Mesothelial cell of epicardium (in vitro differentiated cells): ENCODE measurements at regions not wholly inside any gene's neighbourhood (a gene's known extent, or its start where the extent isn't known, plus 50 kb on each side); places are given as distances from the start of the nearest gene placed in this dataset.
"Not testable (repeated sequence)": the region's sequence is repeated elsewhere in the genome, so short reads cannot be mapped to it uniquely, and the experiment has no call there.

Experiments used
- DNase-seq, 2 experiments: peaks; one replicate each; pipeline ENCODE4 v3.0.0; 2021; ENCODE audit warnings: low spot score in 2 of 2; ENCODE audit not compliant: unreplicated experiment in 2 of 2
- H3K27ac Mint-ChIP-seq: 2 replicates; pipeline ENCODE4 v1.8.0; 2021; ENCODE audit warnings: mixed read lengths
- H3K27me3 Mint-ChIP-seq: 2 replicates; pipeline ENCODE4 v1.8.0; 2021; ENCODE audit warnings: low read depth, mixed read lengths
- H3K36me3 Mint-ChIP-seq: 2 replicates; pipeline ENCODE4 v1.8.0; 2021; ENCODE audit warnings: mixed read lengths
- H3K4me1 Mint-ChIP-seq: 2 replicates; pipeline ENCODE4 v1.8.0; 2021; ENCODE audit warnings: mixed read lengths
- H3K4me3 Mint-ChIP-seq: 2 replicates; pipeline ENCODE4 v1.8.0; 2021; ENCODE audit warnings: mild to moderate bottlenecking, moderate library complexity, mixed read lengths
- H3K9me3 Mint-ChIP-seq: 2 replicates; pipeline ENCODE4 v1.8.0; 2021; ENCODE audit warnings: mixed read lengths
- CTCF ChIP-seq: fragments of 200-600 bp; sonication (generic); IDR thresholded peaks from one replicate; pipeline ENCODE4 v1.5.0; 2021; ENCODE audit warnings: antibody characterized with exemption; ENCODE audit not compliant: unreplicated experiment

- Mint-ChIP-seq H3K4me3 (no peak overlapping the region), H3K4me1 (no peaks in the 10 kb centered on the region), H3K27me3 (peaks cover 16% of the 10 kb centered on the region), H3K36me3 (no peaks in the 10 kb centered on the region), H3K9me3 (peaks cover 22% of the 10 kb centered on the region), H3K27ac (no peak overlapping the region)
- no peak for DNase-seq
- no peak for TF ChIP-seq CTCF
These were observed 131.1 kb downstream of the MTERF1 start for GRCh38 chr7:91749418-91749817.

GRCh38 chr7:91750091-91750490 lies 130.4 kb downstream of the MTERF1 start:
- peaks cover 14% of the 10 kb centered on the region for H3K27me3 Mint-ChIP-seq
- H3K9me3 Mint-ChIP-seq, result peaks cover 22% of the 10 kb centered on the region
- H3K27ac Mint-ChIP-seq, result no peak overlapping the region
- no peak overlapping the region for H3K4me3 Mint-ChIP-seq
- DNase-seq, result no peak
- no peaks in the 10 kb centered on the region for H3K4me1 Mint-ChIP-seq
- no peaks in the 10 kb centered on the region for H3K36me3 Mint-ChIP-seq
- no peak for TF ChIP-seq CTCF

- H3K27ac Mint-ChIP-seq, result no peak overlapping the region
- no peak overlapping the region for H3K4me3 Mint-ChIP-seq
- H3K4me1 Mint-ChIP-seq, result no peaks in the 10 kb centered on the region
- H3K36me3 Mint-ChIP-seq, result no peaks in the 10 kb centered on the region
- DNase-seq, result no peak
- peaks cover 14% of the 10 kb centered on the region for H3K27me3 Mint-ChIP-seq
- TF ChIP-seq CTCF, result no peak
- peaks cover 16% of the 10 kb centered on the region for H3K9me3 Mint-ChIP-seq
These were observed 128.4 kb downstream of the MTERF1 start for GRCh38 chr7:91752102-91752501.

GRCh38 chr7:91754280-91754679 lies 126.2 kb downstream of the MTERF1 start:
- H3K36me3 Mint-ChIP-seq, H3K4me3 Mint-ChIP-seq, DNase-seq, H3K27ac Mint-ChIP-seq, H3K4me1 Mint-ChIP-seq: not testable (repeated sequence)
- peaks cover 17% of the 10 kb centered on the region for H3K9me3 Mint-ChIP-seq
- H3K27me3 Mint-ChIP-seq, result peaks cover 13% of the 10 kb centered on the region

- not testable (repeated sequence) for H3K4me1 Mint-ChIP-seq, H3K36me3 Mint-ChIP-seq, H3K4me3 Mint-ChIP-seq, DNase-seq, H3K27ac Mint-ChIP-seq
- peaks cover 13% of the 10 kb centered on the region for H3K27me3 Mint-ChIP-seq
- peaks cover 14% of the 10 kb centered on the region for H3K9me3 Mint-ChIP-seq
These were observed 125.4 kb downstream of the MTERF1 start for GRCh38 chr7:91755121-91755520.

GRCh38 chr7:91759205-91759863 lies 121.2 kb downstream of the MTERF1 start:
- TF ChIP-seq CTCF, result no peak
- Mint-ChIP-seq H3K27me3 (no peaks in the 10 kb centered on the region), H3K27ac (no peak overlapping the region), H3K9me3 (peaks cover 49% of the 10 kb centered on the region), H3K4me1 (no peaks in the 10 kb centered on the region), H3K4me3 (no peak overlapping the region), H3K36me3 (no peaks in the 10 kb centered on the region)
- DNase-seq, result no peak

- H3K4me1 Mint-ChIP-seq, result peaks cover 6% of the 10 kb centered on the region
- peaks cover 3% of the 10 kb centered on the region for H3K36me3 Mint-ChIP-seq
- peaks cover 31% of the 10 kb centered on the region for H3K9me3 Mint-ChIP-seq
- peaks cover 11% of the 10 kb centered on the region for H3K27me3 Mint-ChIP-seq
- DNase-seq, result no peak
- no peak for TF ChIP-seq CTCF
- H3K4me3 Mint-ChIP-seq, result no peak overlapping the region
- no peak overlapping the region for H3K27ac Mint-ChIP-seq
These were observed 112.7 kb downstream of the MTERF1 start for GRCh38 chr7:91767820-91768219.
